Anterior cingulate cortex (tissue), 58 donors: ENCODE measurements at regions not wholly inside any gene's neighbourhood (a gene's known extent, or its start where the extent isn't known, plus 50 kb on each side); places are given as distances from the start of the nearest gene placed in this dataset.
"Not testable (repeated sequence)": the region's sequence is repeated elsewhere in the genome, so short reads cannot be mapped to it uniquely, and the experiment has no call there.

Experiments
- DNase-seq, 58 donors: peaks; one replicate each; lab custom pipeline; 2025; lab: John Stamatoyannopoulos, UW

- DNase-seq, result no peak
Observed at GRCh38 chr1:222940906-222941305, 126.1 kb downstream of the DISP1 start.

- DNase-seq, result no peak
Observed at GRCh38 chr1:222941425-222941824, 126.6 kb downstream of the DISP1 start.

DNA sequence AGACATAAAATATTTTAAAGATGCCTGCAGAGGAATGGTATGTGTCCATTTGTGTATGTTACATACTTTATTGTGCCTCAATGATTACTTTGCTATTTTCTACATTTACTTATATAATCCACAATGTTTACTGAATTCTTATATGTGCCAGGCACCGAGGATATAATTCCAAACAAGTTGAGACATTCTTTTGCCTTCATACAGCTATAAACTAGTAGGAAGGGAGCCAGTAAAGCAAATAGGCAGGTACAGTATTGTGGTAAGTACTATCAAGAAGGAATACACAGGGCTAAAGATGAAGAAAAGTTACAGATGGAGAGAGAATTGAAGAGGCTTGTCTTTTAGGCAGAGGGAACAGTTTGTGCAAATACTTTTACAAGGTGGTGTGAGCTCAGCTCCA lies 131.6 kb downstream of the DISP1 start:
- DNase-seq, result no peak

DNA sequence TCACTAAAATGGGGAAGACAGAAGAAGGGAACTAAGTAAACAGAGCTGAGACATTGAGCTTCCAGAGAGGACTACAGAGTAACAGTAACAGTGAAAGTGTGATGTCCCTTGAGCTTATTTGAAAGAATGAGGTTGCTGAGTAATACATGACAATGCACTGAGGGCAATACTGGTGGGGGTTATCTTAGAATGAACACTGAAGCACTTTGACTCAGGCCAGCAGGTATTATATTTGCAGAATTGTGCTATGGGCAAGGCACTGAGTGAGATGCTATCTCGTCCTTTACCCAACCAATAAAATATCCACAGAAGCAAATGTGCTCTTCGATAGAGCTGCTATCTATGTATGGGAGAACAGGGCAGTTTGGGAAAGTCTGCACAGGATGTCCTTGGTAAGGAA lies 133.2 kb downstream of the DISP1 start:
- no peak for DNase-seq

DNA sequence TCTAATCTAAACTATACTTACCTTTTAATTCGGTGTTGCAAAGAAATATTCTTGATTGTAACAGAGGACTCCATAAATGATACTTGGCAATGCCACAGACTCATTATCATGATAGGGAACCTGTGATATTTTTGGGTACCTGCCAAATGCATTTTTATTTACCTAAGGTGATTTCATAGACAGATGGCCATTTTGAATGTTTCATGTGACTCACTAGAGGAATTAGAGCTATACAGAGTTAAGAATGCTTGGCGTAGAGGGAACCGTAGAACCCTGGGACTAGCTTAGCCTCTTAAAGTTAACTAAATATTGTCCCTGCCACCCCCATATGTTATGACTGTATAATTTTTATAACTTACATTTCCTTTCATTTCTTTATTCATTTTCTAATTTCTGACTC lies 136.1 kb downstream of the DISP1 start:
- DNase-seq, result no peak

- DNase-seq, result no peak
Observed at GRCh38 chr1:222953585-222953984, 138.7 kb downstream of the DISP1 start.

DNA sequence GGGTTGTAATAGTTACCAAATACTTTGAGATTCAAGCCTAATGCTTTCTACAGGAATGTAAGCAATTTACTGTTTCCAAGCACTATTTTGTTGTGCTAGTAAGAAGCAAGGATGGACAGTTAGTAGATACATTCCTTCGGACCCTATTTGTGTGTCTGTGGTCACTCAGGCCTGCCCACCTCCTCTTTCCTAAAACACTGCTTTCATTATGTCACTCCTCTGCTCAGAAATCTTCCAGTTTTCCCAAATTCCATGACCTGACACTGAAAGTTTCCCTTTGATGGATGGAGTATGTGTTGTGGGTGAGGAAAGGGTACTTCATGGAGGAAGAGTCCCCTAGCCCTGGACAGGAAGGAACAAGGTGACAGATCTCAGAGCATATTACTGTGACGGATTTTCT lies 141.1 kb downstream of the DISP1 start:
- DNase-seq, result no peak

DNA sequence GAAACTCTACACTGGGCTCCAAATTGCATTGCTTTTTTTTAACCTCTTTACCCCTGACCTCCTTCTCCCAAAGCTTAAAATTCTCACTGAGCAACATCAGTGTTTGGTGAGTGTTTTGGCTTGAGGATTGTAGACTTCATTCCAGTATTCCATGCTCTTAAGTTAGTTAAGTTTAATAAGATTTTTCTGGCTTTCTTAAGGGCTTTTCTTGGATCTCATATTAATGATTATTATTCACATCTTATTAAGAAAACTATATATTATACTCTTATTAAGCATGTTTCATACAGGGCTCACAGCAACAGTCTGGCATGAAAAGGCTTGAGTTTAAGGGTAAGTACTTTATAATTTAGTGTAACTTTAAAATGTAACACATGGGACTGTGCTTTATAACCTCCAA lies 141.8 kb downstream of the DISP1 start:
- no peak for DNase-seq

GRCh38 chr1:222967466-222968240 lies 152.8 kb downstream of the DISP1 start:
- no peak for DNase-seq

GRCh38 chr1:222970040-222970439 lies 155.2 kb downstream of the DISP1 start:
- no peak for DNase-seq

DNA sequence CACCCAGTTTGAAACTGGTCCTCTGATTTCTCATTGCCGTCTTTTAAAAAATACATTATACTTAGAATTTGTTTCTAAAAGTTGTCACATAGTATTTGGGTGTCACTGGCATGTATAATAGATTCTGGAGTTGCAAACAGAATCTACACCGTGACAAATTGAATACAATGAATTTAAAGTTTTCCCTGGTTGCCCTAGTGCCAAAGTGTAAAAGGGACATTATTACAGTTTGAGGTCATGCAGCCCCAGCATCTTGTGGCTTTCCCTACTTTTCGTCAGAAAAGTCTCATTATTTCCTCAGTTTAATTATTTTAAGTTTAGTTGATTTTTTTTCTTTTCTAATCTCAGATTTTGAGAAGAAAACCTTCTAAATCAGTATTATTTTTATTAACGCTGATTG lies 155.9 kb downstream of the DISP1 start:
- DNase-seq, result no peak

GRCh38 chr1:222971146-222971545 lies 156.3 kb downstream of the DISP1 start:
- DNase-seq, result no peak

- DNase-seq, result no peak
Observed at GRCh38 chr1:222973561-222973960, 158.7 kb downstream of the DISP1 start.

- DNase-seq, result no peak
Observed at GRCh38 chr1:222974496-222974895, 159.7 kb downstream of the DISP1 start.

- DNase-seq, result no peak
Observed at GRCh38 chr1:222975472-222976122, 160.8 kb downstream of the DISP1 start.

- no peak for DNase-seq
Observed at GRCh38 chr1:222976453-222976852, 161.6 kb downstream of the DISP1 start.

GRCh38 chr1:222977294-222977693 lies 162.5 kb downstream of the DISP1 start:
- not testable (repeated sequence) for DNase-seq

DNA sequence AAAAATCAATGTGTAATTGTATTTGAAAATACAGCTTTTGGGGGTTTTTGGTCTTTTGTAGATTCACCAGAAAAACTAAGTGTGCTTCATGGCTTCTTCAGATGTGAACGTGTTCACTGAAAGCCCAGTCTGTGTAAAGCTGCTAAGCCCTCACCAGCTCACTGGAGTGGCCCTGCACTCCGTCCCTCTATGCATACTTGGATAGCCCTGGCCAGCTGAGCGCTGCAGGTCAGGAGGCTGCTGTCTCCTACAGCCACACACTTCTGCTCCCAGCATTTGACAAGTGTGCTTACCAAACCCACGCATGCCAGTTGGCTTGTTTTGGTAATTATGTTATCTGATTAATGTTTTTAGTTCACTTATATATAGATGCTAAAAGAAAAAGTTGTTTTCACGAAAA lies 163.5 kb downstream of the TLR5 start:
- DNase-seq, result no peak

- no peak for DNase-seq
Observed at GRCh38 chr1:222987674-222988076, 155.4 kb downstream of the TLR5 start.

GRCh38 chr1:222989443-222989842 lies 153.6 kb downstream of the TLR5 start:
- no peak for DNase-seq

GRCh38 chr1:222991177-222991576 lies 151.9 kb downstream of the TLR5 start:
- no peak for DNase-seq

DNA sequence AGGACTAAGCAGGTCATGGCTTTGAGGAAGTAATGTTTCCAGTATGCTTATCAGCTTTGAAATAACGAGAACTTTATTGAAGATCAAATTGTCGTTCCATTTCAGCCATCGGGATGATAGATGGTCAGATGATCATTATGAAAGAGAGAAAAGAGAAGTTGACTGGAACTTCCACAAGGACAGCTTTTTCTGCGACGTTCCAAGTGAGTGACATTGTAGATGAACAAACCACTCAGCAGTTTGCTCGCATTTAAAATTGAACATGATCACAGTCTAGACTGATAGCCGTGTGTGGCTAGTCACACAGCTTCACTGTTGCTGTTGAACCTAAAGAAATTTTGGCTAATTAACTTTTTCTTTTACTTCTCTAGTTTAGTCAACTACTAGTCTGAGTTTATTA lies 151.1 kb downstream of the TLR5 start:
- DNase-seq, result no peak
